K562 (cell line): ENCODE measurements at regions not wholly inside any gene's neighbourhood (a gene's known extent, or its start where the extent isn't known, plus 50 kb on each side); places are given as distances from the start of the nearest gene placed in this dataset.

ENCODE experiments used
- ARID4B ChIP-seq: sonication (generic); formaldehyde crosslinking; IDR thresholded peaks from 2 replicates; pipeline ENCODE4 v1.8.0; 2022; ENCODE audit warnings: mild to moderate bottlenecking, missing genetic modification reagents
- ATF6 ChIP-seq: sonication (generic); formaldehyde crosslinking; IDR thresholded peaks from 2 replicates; pipeline ENCODE4 v1.4.0; 2020; ENCODE audit warnings: mild to moderate bottlenecking, missing genetic modification reagents
- NFYB ChIP-seq: IDR thresholded peaks from 2 replicates; pipeline ENCODE4 v1.6.1; 2011; ENCODE audit warnings: mild to moderate bottlenecking, moderate library complexity; ENCODE audit not compliant: insufficient read length; ENCODE audit errors: extremely low read depth
- POLR2A ChIP-seq: fragments of 450-650 bp; conservative IDR thresholded peaks from 2 replicates; pipeline ENCODE4 v1.6.1; 2016
- REST ChIP-seq, 2 experiments: fragments of 450-650 bp; formaldehyde crosslinking in 1 of 2; IDR thresholded peaks; 2 replicates each; pipeline versions ENCODE4 v1.4.0 to v1.6.1; 2014 to 2020; ENCODE audit warnings: mild to moderate bottlenecking in 2 of 2, borderline replicate concordance in 1 of 2, low read depth in 1 of 2
- RUNX1 ChIP-seq: sonication (generic); IDR thresholded peaks from 2 replicates; pipeline ENCODE4 v1.6.1; 2016; ENCODE audit warnings: antibody characterized with exemption, low read depth
- ZBTB33 ChIP-seq: sonication (generic); formaldehyde crosslinking; IDR thresholded peaks from 2 replicates; pipeline ENCODE4 v1.8.1; 2023; ENCODE audit warnings: mild to moderate bottlenecking, missing genetic modification reagents

- TF ChIP-seq RUNX1 = no peak
- TF ChIP-seq POLR2A = no peak
- no peak for TF ChIP-seq NFYB
- TF ChIP-seq ARID4B (CRISPR knock-in tag) = no peak
- TF ChIP-seq REST (IDR thresholded peaks at IDR 0.05; ENCODE audit: borderline replicate concordance) = no peak
- no peak for TF ChIP-seq REST (CRISPR knock-in tag; IDR thresholded peaks at IDR 0.05; ENCODE audit: low read depth)
- TF ChIP-seq ATF6 = no peak
- TF ChIP-seq ZBTB33 = no peak
These were observed 597.5 kb upstream of the JAG1 start for GRCh38 chr20:11271319-11271718.
